ENCODE measurements at regions not wholly inside any gene's neighbourhood (a gene's known extent, or its start where the extent isn't known, plus 50 kb on each side); places are given as distances from the start of the nearest gene placed in this dataset.

DNA sequence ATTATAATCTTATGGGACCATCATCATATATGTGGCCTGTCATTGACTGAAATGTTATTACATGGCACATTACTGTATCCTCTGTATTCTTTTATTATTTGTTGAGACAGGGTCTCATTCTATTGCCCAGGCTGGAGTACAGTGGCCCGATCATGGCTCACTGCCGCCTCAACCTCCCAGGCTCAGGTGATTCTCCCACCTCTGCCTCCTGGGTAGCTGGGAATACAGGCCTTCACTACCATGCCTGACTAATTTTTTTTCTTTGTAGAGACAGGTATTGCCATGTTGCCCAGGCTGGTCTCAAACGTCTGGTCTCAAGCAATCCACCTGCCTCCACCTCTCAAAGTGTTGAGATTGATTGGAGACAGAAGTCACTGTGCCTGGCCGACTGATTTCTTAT is 153.2 kb downstream of the RASSF9 start:
- TF ChIP-seq, protein P1, sequence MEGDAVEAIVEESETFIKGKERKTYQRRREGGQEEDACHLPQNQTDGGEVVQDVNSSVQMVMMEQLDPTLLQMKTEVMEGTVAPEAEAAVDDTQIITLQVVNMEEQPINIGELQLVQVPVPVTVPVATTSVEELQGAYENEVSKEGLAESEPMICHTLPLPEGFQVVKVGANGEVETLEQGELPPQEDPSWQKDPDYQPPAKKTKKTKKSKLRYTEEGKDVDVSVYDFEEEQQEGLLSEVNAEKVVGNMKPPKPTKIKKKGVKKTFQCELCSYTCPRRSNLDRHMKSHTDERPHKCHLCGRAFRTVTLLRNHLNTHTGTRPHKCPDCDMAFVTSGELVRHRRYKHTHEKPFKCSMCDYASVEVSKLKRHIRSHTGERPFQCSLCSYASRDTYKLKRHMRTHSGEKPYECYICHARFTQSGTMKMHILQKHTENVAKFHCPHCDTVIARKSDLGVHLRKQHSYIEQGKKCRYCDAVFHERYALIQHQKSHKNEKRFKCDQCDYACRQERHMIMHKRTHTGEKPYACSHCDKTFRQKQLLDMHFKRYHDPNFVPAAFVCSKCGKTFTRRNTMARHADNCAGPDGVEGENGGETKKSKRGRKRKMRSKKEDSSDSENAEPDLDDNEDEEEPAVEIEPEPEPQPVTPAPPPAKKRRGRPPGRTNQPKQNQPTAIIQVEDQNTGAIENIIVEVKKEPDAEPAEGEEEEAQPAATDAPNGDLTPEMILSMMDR (conservative IDR thresholded peaks at IDR 0.05; ENCODE audit: low read depth, low read length): no peak
- TF ChIP-seq EZH2 (IDR thresholded peaks at IDR 0.05; ENCODE audit: borderline replicate concordance, low read depth, low read length, poor library complexity, severe bottlenecking): no peak

All from A673 (cell line).